Mesenchymal stem cell (in vitro differentiated cells and primary cell): ENCODE measurements at regions not wholly inside any gene's neighbourhood (a gene's known extent, or its start where the extent isn't known, plus 50 kb on each side); places are given as distances from the start of the nearest gene placed in this dataset.

Experiments
- DNase-seq: peaks from one replicate; pipeline ENCODE4 v3.0.0-alpha.2; 2013
- H2AFZ ChIP-seq: one replicate; pipeline ENCODE4 v1.6.1; 2013; ENCODE audit warnings: low read depth, mild to moderate bottlenecking, control low read depth, inconsistent platforms, low read length, moderate library complexity
- H2AK5ac ChIP-seq: 2 replicates; pipeline ENCODE4 v1.6.1; 2013; ENCODE audit warnings: low read length, moderate library complexity, mild to moderate bottlenecking, inconsistent platforms; ENCODE audit not compliant: severe bottlenecking
- H2BK120ac ChIP-seq: one replicate; pipeline ENCODE4 v1.6.1; 2013; ENCODE audit warnings: low read depth, mild to moderate bottlenecking, inconsistent platforms, low read length, moderate library complexity
- H2BK12ac ChIP-seq, 2 experiments: one replicate each; pipeline ENCODE4 v1.6.1; 2013; ENCODE audit warnings: inconsistent platforms in 2 of 2, low read length in 2 of 2, mild to moderate bottlenecking in 2 of 2, moderate library complexity in 2 of 2, control low read depth in 1 of 2
- H2BK15ac ChIP-seq: one replicate; pipeline ENCODE4 v1.6.1; 2013; ENCODE audit warnings: mild to moderate bottlenecking, low read depth, inconsistent platforms; ENCODE audit not compliant: poor library complexity, severe bottlenecking
- H2BK5ac ChIP-seq: 2 replicates; pipeline ENCODE4 v1.6.1; 2013; ENCODE audit warnings: low read depth, mild to moderate bottlenecking, low read length, control low read depth, inconsistent platforms; ENCODE audit not compliant: poor library complexity, severe bottlenecking
- H3K14ac ChIP-seq, 2 experiments: one replicate each; pipeline ENCODE4 v1.6.1; 2013; ENCODE audit warnings: inconsistent platforms in 2 of 2, low read length in 2 of 2, control low read depth in 1 of 2, mild to moderate bottlenecking in 1 of 2, moderate library complexity in 1 of 2
- H3K18ac ChIP-seq, 2 experiments: one replicate each; pipeline ENCODE4 v1.6.1; 2013; ENCODE audit warnings: inconsistent platforms in 2 of 2, low read length in 2 of 2, control low read depth in 1 of 2, low read depth in 1 of 2, mild to moderate bottlenecking in 1 of 2
- H3K23ac ChIP-seq, 2 experiments: one replicate each; pipeline ENCODE4 v1.6.1; 2013; ENCODE audit warnings: inconsistent platforms in 2 of 2, low read length in 2 of 2, mild to moderate bottlenecking in 2 of 2, moderate library complexity in 2 of 2, control low read depth in 1 of 2
- H3K27ac ChIP-seq: 2 replicates; pipeline ENCODE4 v1.5.1; 2013; ENCODE audit warnings: mild to moderate bottlenecking, moderate library complexity, low read length, control low read depth, inconsistent platforms; ENCODE audit not compliant: poor library complexity, severe bottlenecking
- H3K27me3 ChIP-seq, 2 experiments: 2 replicates each; pipeline versions ENCODE4 v1.6.1 to v1.7.0; 2013; ENCODE audit warnings: low read length in 2 of 2, mild to moderate bottlenecking in 2 of 2, moderate library complexity in 2 of 2, control low read depth in 1 of 2, inconsistent platforms in 1 of 2; ENCODE audit not compliant: control insufficient read depth in 1 of 2, insufficient read depth in 1 of 2
- H3K36me3 ChIP-seq, 2 experiments: 2 replicates each; pipeline versions ENCODE4 v1.6.1 to v1.7.0; 2013; ENCODE audit warnings: low read length in 2 of 2, control low read depth in 1 of 2, inconsistent platforms in 1 of 2, low read depth in 1 of 2, mild to moderate bottlenecking in 1 of 2; ENCODE audit not compliant: insufficient read depth in 2 of 2, control insufficient read depth in 1 of 2
- H3K4ac ChIP-seq, 2 experiments: one replicate each; pipeline ENCODE4 v1.6.1; 2013; ENCODE audit warnings: inconsistent platforms in 2 of 2, low read length in 2 of 2, mild to moderate bottlenecking in 2 of 2, moderate library complexity in 2 of 2, control low read depth in 1 of 2, low read depth in 1 of 2
- H3K4me1 ChIP-seq: 2 replicates; pipeline ENCODE4 v1.6.1; 2013; ENCODE audit warnings: low read depth, low read length, control low read depth; ENCODE audit not compliant: control insufficient read depth, insufficient read depth
- H3K4me2 ChIP-seq: 2 replicates; pipeline ENCODE4 v1.6.1; 2013; ENCODE audit warnings: low read length, mild to moderate bottlenecking, inconsistent platforms; ENCODE audit not compliant: poor library complexity, severe bottlenecking
- H3K4me3 ChIP-seq, 2 experiments: 2 replicates each; pipeline versions ENCODE4 v1.5.1 to v1.7.0; 2013; ENCODE audit warnings: low read length in 2 of 2, mild to moderate bottlenecking in 2 of 2, control low read depth in 1 of 2, low read depth in 1 of 2; ENCODE audit not compliant: insufficient read depth in 1 of 2
- H3K79me1 ChIP-seq: replicated peaks from 2 replicates; pipeline ENCODE4 v1.6.1; 2013; ENCODE audit warnings: mild to moderate bottlenecking, control low read depth, low read length, inconsistent platforms; ENCODE audit not compliant: poor library complexity, severe bottlenecking
- H3K9ac ChIP-seq: 2 replicates; pipeline ENCODE4 v1.7.0; 2013; ENCODE audit warnings: mild to moderate bottlenecking, low read length, moderate library complexity
- H3K9me3 ChIP-seq: 2 replicates; pipeline ENCODE4 v1.7.0; 2013; ENCODE audit warnings: mild to moderate bottlenecking, low read length; ENCODE audit not compliant: control insufficient read depth
- H4K8ac ChIP-seq: one replicate; pipeline ENCODE4 v1.6.1; 2013; ENCODE audit warnings: inconsistent platforms, mild to moderate bottlenecking, low read length, moderate library complexity
- H4K91ac ChIP-seq: one replicate; pipeline ENCODE4 v1.6.1; 2013; ENCODE audit warnings: mild to moderate bottlenecking, low read length, inconsistent platforms
- WGBS: methylation state at CpG from one replicate; pipeline ENCODE4 v1.1.7; 2013; ENCODE audit warnings: mixed read lengths; 5-methylcytosine and 5-hydroxymethylcytosine counted together

GRCh38 chr7:137130751-137131158 is 212.8 kb downstream of the PTN start:
- Histone ChIP-seq H2BK15ac (no peak overlapping the region), H3K18ac (peak overlapping the region in 1 of 2 experiments; percentile 18), H3K4me3 (no peak overlapping the region), H3K23ac (no peak overlapping the region), H2AFZ (no peak overlapping the region), H4K91ac (no peak overlapping the region), H3K27me3 (no peaks in the 10 kb centered on the region), H3K27ac (peak overlapping the region; percentile 37), H3K79me1 (no peaks in the 10 kb centered on the region), H3K36me3 (no peaks in the 10 kb centered on the region), H2BK12ac (no peak overlapping the region), H3K4ac (peak overlapping the region in 1 of 2 experiments; percentile 15), H3K4me2 (no peak overlapping the region), H4K8ac (no peak overlapping the region), H3K4me1 (peaks cover 3% of the 10 kb centered on the region), H3K9ac (no peak overlapping the region), H2AK5ac (no peak overlapping the region), H2BK120ac (no peak overlapping the region), H3K14ac (no peak overlapping the region), H3K9me3 (no peaks in the 10 kb centered on the region), H2BK5ac (no peak overlapping the region)
- WGBS = 89% methylated on average over 3 of the region's 3 CpGs
- DNase-seq = no peak

- Histone ChIP-seq H2BK5ac (no peak overlapping the region), H3K79me1 (no peaks in the 10 kb centered on the region), H2BK15ac (no peak overlapping the region)
Observed at GRCh38 chr7:137129025-137129424, 214.5 kb downstream of the PTN start.

GRCh38 chr7:137127806-137128205 is 215.7 kb downstream of the PTN start:
- H3K4me2 ChIP-seq = no peak overlapping the region
- H3K36me3 ChIP-seq = no peaks in the 10 kb centered on the region
- H3K9ac ChIP-seq = no peak overlapping the region
- no peak overlapping the region for H3K18ac ChIP-seq
- no peak overlapping the region for H3K27ac ChIP-seq
- no peaks in the 10 kb centered on the region for H3K9me3 ChIP-seq
- no peak overlapping the region for H3K4me3 ChIP-seq
- no peaks in the 10 kb centered on the region for H3K79me1 ChIP-seq
- no peak overlapping the region for H2AFZ ChIP-seq
- no peak overlapping the region for H2BK120ac ChIP-seq
- H4K91ac ChIP-seq = no peak overlapping the region
- peaks cover 3% of the 10 kb centered on the region for H3K4me1 ChIP-seq
- H3K14ac ChIP-seq = no peak overlapping the region
- H2BK5ac ChIP-seq = no peak overlapping the region
- no peak for DNase-seq
- no peaks in the 10 kb centered on the region for H3K27me3 ChIP-seq
- no peak overlapping the region for H3K4ac ChIP-seq
- no CpG with 5 or more reads among the region's 2 CpGs for WGBS
- H2AK5ac ChIP-seq = no peak overlapping the region
- H2BK12ac ChIP-seq = no peak overlapping the region
- no peak overlapping the region for H3K23ac ChIP-seq
- no peak overlapping the region for H2BK15ac ChIP-seq
- H4K8ac ChIP-seq = no peak overlapping the region

More at GRCh38 chr7:137129025-137129424, 214.5 kb downstream of the PTN start:
- no peak overlapping the region for H4K8ac ChIP-seq
- no peak overlapping the region for H3K23ac ChIP-seq
- H4K91ac ChIP-seq = no peak overlapping the region
- H3K18ac ChIP-seq = no peak overlapping the region
- no peaks in the 10 kb centered on the region for H3K36me3 ChIP-seq
- H3K4ac ChIP-seq = no peak overlapping the region
- DNase-seq = no peak
- no peaks in the 10 kb centered on the region for H3K9me3 ChIP-seq
- H3K9ac ChIP-seq = no peak overlapping the region
- no peak overlapping the region for H2BK120ac ChIP-seq
- H2AFZ ChIP-seq = no peak overlapping the region
- no peak overlapping the region for H3K14ac ChIP-seq
- H3K27ac ChIP-seq = no peak overlapping the region
- no peak overlapping the region for H3K4me2 ChIP-seq
- 96% methylated on average over 4 of the region's 4 CpGs for WGBS
- H3K27me3 ChIP-seq = no peaks in the 10 kb centered on the region
- no peak overlapping the region for H2BK12ac ChIP-seq
- no peak overlapping the region for H3K4me3 ChIP-seq
- peaks cover 3% of the 10 kb centered on the region for H3K4me1 ChIP-seq
- no peak overlapping the region for H2AK5ac ChIP-seq

GRCh38 chr7:137127058-137127457 is 216.5 kb downstream of the PTN start:
- Histone ChIP-seq H2AFZ (no peak overlapping the region), H2BK5ac (no peak overlapping the region), H3K4ac (no peak overlapping the region), H3K36me3 (no peaks in the 10 kb centered on the region), H2BK12ac (no peak overlapping the region), H3K4me1 (peaks cover 3% of the 10 kb centered on the region), H2AK5ac (no peak overlapping the region), H3K4me2 (no peak overlapping the region), H2BK120ac (no peak overlapping the region), H2BK15ac (no peak overlapping the region), H3K27me3 (no peaks in the 10 kb centered on the region), H3K23ac (no peak overlapping the region), H3K79me1 (no peaks in the 10 kb centered on the region), H3K14ac (no peak overlapping the region), H3K18ac (no peak overlapping the region), H3K27ac (no peak overlapping the region), H4K8ac (no peak overlapping the region), H3K9ac (no peak overlapping the region), H3K9me3 (no peaks in the 10 kb centered on the region), H3K4me3 (no peak overlapping the region), H4K91ac (no peak overlapping the region)
- no peak for DNase-seq
- WGBS = no CpG with 5 or more reads among the region's 1 CpG
